Inferior parietal cortex (tissue), 1 donor: ENCODE measurements at regions not wholly inside any gene's neighbourhood (a gene's known extent, or its start where the extent isn't known, plus 50 kb on each side); places are given as distances from the start of the nearest gene placed in this dataset.
A peak's percentile ranks its signal among the peaks of the same experiment; 100 is the strongest.

Experiments used
- DNase-seq: peaks from one replicate; pipeline ENCODE4 v3.0.0-alpha.2; 2016; ENCODE audit errors: extremely low spot score

- no peak for DNase-seq
These were observed 323.7 kb upstream of the CD180 start for GRCh38 chr5:67520161-67520908.

GRCh38 chr5:67518227-67518626, 321.6 kb upstream of the CD180 start:
- no peak for DNase-seq

- DNase-seq: no peak
These were observed 320.5 kb upstream of the CD180 start for GRCh38 chr5:67516948-67517565.

GRCh38 chr5:67515762-67516161, 319.2 kb upstream of the CD180 start:
- DNase-seq: no peak

GRCh38 chr5:67515020-67515689, 318.6 kb upstream of the CD180 start:
- DNase-seq: no peak

GRCh38 chr5:67512758-67513157, 316.2 kb upstream of the CD180 start:
- no peak for DNase-seq

- DNase-seq: no peak
These were observed 315.3 kb upstream of the CD180 start for GRCh38 chr5:67511911-67512310.

- DNase-seq: no peak
These were observed 313.6 kb upstream of the CD180 start for GRCh38 chr5:67510204-67510603.

GRCh38 chr5:67509402-67510186, 313.0 kb upstream of the CD180 start:
- DNase-seq: no peak

GRCh38 chr5:67506241-67506640, 309.6 kb upstream of the CD180 start:
- no peak for DNase-seq

- no peak for DNase-seq
These were observed 306.4 kb upstream of the CD180 start for GRCh38 chr5:67502951-67503350.

GRCh38 chr5:67496051-67496450, 299.5 kb upstream of the CD180 start:
- DNase-seq: no peak

- DNase-seq: no peak
These were observed 298.5 kb upstream of the CD180 start for GRCh38 chr5:67495072-67495471.

GRCh38 chr5:67494186-67494855, 297.7 kb upstream of the CD180 start:
- no peak for DNase-seq

- peak; percentile 66 for DNase-seq
These were observed 297.1 kb upstream of the CD180 start for GRCh38 chr5:67493676-67494075.

GRCh38 chr5:67490543-67491321, 294.1 kb upstream of the CD180 start:
- no peak for DNase-seq

GRCh38 chr5:67488885-67489284, 292.3 kb upstream of the CD180 start:
- no peak for DNase-seq

- DNase-seq: no peak
These were observed 291.3 kb upstream of the CD180 start for GRCh38 chr5:67487862-67488261.

- no peak for DNase-seq
These were observed 286.9 kb upstream of the CD180 start for GRCh38 chr5:67483453-67484030.

- DNase-seq: no peak
These were observed 284.8 kb upstream of the CD180 start for GRCh38 chr5:67481362-67481761.

GRCh38 chr5:67478337-67478736, 281.7 kb upstream of the CD180 start:
- DNase-seq: no peak
